Choroid plexus epithelial cell (primary cell): ENCODE measurements at regions not wholly inside any gene's neighbourhood (a gene's known extent, or its start where the extent isn't known, plus 50 kb on each side); places are given as distances from the start of the nearest gene placed in this dataset.

Experiments
- DNase-seq: peaks from one replicate; pipeline ENCODE4 v3.0.0-alpha.2; 2010; ENCODE audit warnings: low read depth
- H3K4me3 ChIP-seq: 2 replicates; pipeline ENCODE4 v1.5.1; 2011; ENCODE audit warnings: low read depth, mild to moderate bottlenecking, control low read depth, low read length, moderate library complexity
- TF ChIP-seq, protein P1 (sequence below): conservative IDR thresholded peaks from 2 replicates; pipeline ENCODE4 v1.5.1; 2011; ENCODE audit warnings: low read depth, mild to moderate bottlenecking, control low read depth, inconsistent platforms, low read length, moderate library complexity

- no peak overlapping the region for H3K4me3 ChIP-seq
- TF ChIP-seq, protein P1, sequence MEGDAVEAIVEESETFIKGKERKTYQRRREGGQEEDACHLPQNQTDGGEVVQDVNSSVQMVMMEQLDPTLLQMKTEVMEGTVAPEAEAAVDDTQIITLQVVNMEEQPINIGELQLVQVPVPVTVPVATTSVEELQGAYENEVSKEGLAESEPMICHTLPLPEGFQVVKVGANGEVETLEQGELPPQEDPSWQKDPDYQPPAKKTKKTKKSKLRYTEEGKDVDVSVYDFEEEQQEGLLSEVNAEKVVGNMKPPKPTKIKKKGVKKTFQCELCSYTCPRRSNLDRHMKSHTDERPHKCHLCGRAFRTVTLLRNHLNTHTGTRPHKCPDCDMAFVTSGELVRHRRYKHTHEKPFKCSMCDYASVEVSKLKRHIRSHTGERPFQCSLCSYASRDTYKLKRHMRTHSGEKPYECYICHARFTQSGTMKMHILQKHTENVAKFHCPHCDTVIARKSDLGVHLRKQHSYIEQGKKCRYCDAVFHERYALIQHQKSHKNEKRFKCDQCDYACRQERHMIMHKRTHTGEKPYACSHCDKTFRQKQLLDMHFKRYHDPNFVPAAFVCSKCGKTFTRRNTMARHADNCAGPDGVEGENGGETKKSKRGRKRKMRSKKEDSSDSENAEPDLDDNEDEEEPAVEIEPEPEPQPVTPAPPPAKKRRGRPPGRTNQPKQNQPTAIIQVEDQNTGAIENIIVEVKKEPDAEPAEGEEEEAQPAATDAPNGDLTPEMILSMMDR, result no peak
- DNase-seq, result no peak
These were observed 187.5 kb upstream of the HMHB1 start for GRCh38 chr5:143624465-143624864.

DNA sequence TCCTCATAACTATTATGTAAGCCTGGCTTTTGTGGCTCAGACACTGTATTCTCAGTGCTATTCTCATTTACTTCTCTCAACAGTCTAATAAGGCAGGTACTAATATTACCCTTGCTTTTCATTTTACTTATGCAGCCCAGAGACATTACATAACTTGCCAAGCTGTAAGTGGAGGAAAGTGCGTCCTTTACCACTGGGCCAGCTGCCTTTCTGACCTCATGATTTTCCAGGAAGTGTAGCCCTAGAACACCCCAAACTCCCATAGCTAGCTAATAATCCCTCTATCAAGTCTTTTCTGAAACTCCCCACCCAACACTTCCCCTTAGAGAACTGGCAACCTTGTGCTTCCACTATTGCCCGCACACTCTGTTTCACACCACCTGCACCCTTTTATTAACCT lies 192.9 kb upstream of the HMHB1 start:
- TF ChIP-seq, protein P1, result no peak
- H3K4me3 ChIP-seq, result no peak overlapping the region
- DNase-seq, result no peak

GRCh38 chr5:143618141-143618540 lies 193.8 kb upstream of the HMHB1 start:
- H3K4me3 ChIP-seq, result no peak overlapping the region
- DNase-seq, result no peak
- TF ChIP-seq, protein P1, result no peak

DNA sequence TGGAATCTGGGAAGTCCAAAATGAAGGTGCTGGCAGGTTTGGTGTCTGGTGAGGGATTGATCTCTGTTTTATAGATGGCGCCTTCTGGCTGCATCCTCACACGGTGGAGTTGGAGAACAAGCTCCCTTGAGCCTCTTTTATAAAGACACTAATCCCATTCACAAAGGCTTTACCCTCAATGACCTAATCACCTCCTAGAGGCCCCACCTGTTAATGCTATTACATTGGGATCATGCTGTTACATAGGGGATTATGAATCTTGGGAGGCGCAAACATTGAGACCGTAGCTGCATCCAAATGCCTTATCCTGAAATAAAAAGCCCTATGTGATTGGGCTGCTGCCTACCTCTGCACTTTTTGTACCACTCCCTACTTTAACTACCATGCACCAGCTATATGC lies 197.1 kb upstream of the HMHB1 start:
- TF ChIP-seq, protein P1, result no peak
- no peak overlapping the region for H3K4me3 ChIP-seq

GRCh38 chr5:143613329-143613728 lies 198.6 kb upstream of the HMHB1 start:
- no peak for DNase-seq
- no peak overlapping the region for H3K4me3 ChIP-seq
- TF ChIP-seq, protein P1, result no peak

More for the DNA sequence above, 197.1 kb upstream of the HMHB1 start:
- no peak for DNase-seq

GRCh38 chr5:143610946-143611345 lies 201.0 kb upstream of the HMHB1 start:
- TF ChIP-seq, protein P1, result no peak
- H3K4me3 ChIP-seq, result no peak overlapping the region
- DNase-seq, result no peak

- TF ChIP-seq, protein P1, result no peak
- H3K4me3 ChIP-seq, result no peak overlapping the region
- no peak for DNase-seq
These were observed 202.7 kb upstream of the NR3C1 start for GRCh38 chr5:143606043-143606752.
